ENCODE measurements at regions not wholly inside any gene's neighbourhood (a gene's known extent, or its start where the extent isn't known, plus 50 kb on each side); places are given as distances from the start of the nearest gene placed in this dataset.

GRCh38 chr10:43827853-43828252, 179.2 kb upstream of the ZNF32 start:
- Histone ChIP-seq H3K27ac (ENCODE audit: low read depth, low read length) (no peak overlapping the region), H3K4me3 (ENCODE audit: low read depth, low read length) (no peak overlapping the region), H3K9me3 (ENCODE audit: control insufficient read depth, insufficient read depth, low read length) (peaks cover 16% of the 10 kb centered on the region), H3K27me3 (ENCODE audit: control insufficient read depth, insufficient read depth, low read length) (no peaks in the 10 kb centered on the region)
- TF ChIP-seq CTCF (IDR thresholded peaks at IDR 0.05; ENCODE audit: low read depth, low read length), result no peak
- ChIA-PET POLR2A (no interaction called here), CTCF (no interaction called here)
- no peak for DNase-seq (ENCODE audit: low read depth, low spot score)

- Histone ChIP-seq H3K27me3 (ENCODE audit: control insufficient read depth, insufficient read depth, low read length) (no peaks in the 10 kb centered on the region), H3K9me3 (ENCODE audit: control insufficient read depth, insufficient read depth, low read length) (peaks cover 16% of the 10 kb centered on the region), H3K4me3 (ENCODE audit: low read depth, low read length) (no peak overlapping the region), H3K27ac (ENCODE audit: low read depth, low read length) (no peak overlapping the region)
- no peak for TF ChIP-seq CTCF (IDR thresholded peaks at IDR 0.05; ENCODE audit: low read depth, low read length)
- ChIA-PET CTCF (no interaction called here), POLR2A (no interaction called here)
- no peak for DNase-seq (ENCODE audit: low read depth, low spot score)
Measured at GRCh38 chr10:43825984-43826383, 177.3 kb upstream of the ZNF32 start.

GRCh38 chr10:43825421-43825820, 176.7 kb upstream of the ZNF32 start:
- CTCF ChIA-PET, result interaction anchor here (0.6 kb wide), 1 partner anchor 142 kb away, joined by 3 read pairs; no protein-coding TSS in a partner anchor
- DNase-seq (ENCODE audit: low read depth, low spot score), result no peak
- Histone ChIP-seq H3K9me3 (ENCODE audit: control insufficient read depth, insufficient read depth, low read length) (peaks cover 16% of the 10 kb centered on the region), H3K27me3 (ENCODE audit: control insufficient read depth, insufficient read depth, low read length) (no peaks in the 10 kb centered on the region), H3K4me3 (ENCODE audit: low read depth, low read length) (no peak overlapping the region), H3K27ac (ENCODE audit: low read depth, low read length) (no peak overlapping the region)
- POLR2A ChIA-PET, result no interaction called here
- TF ChIP-seq CTCF (IDR thresholded peaks at IDR 0.05; ENCODE audit: low read depth, low read length), result no peak

GRCh38 chr10:43824934-43825333, 176.3 kb upstream of the ZNF32 start:
- H3K4me3 ChIP-seq (ENCODE audit: low read depth, low read length), result no peak overlapping the region
- peak; percentile 32 for DNase-seq (ENCODE audit: low read depth, low spot score)
- ChIA-PET CTCF (interaction anchor here (0.6 kb wide), 1 partner anchor 142 kb away, joined by 3 read pairs; no protein-coding TSS in a partner anchor), POLR2A (no interaction called here)
- H3K27ac ChIP-seq (ENCODE audit: low read depth, low read length), result no peak overlapping the region
- H3K9me3 ChIP-seq (ENCODE audit: control insufficient read depth, insufficient read depth, low read length), result peaks cover 16% of the 10 kb centered on the region
- TF ChIP-seq CTCF (IDR thresholded peaks at IDR 0.05; ENCODE audit: low read depth, low read length), result no peak
- H3K27me3 ChIP-seq (ENCODE audit: control insufficient read depth, insufficient read depth, low read length), result no peaks in the 10 kb centered on the region

GRCh38 chr10:43822631-43823580, 174.2 kb upstream of the ZNF32 start:
- no peak for TF ChIP-seq CTCF (IDR thresholded peaks at IDR 0.05; ENCODE audit: low read depth, low read length)
- Histone ChIP-seq H3K9me3 (ENCODE audit: control insufficient read depth, insufficient read depth, low read length) (peaks cover 16% of the 10 kb centered on the region), H3K27me3 (ENCODE audit: control insufficient read depth, insufficient read depth, low read length) (no peaks in the 10 kb centered on the region), H3K4me3 (ENCODE audit: low read depth, low read length) (no peak overlapping the region), H3K27ac (ENCODE audit: low read depth, low read length) (no peak overlapping the region)
- CTCF ChIA-PET, result no interaction called here
- DNase-seq (ENCODE audit: low read depth, low spot score), result no peak
- POLR2A ChIA-PET, result no interaction called here
